Stimulated activated CD8-positive, alpha-beta memory T cell treated with anti-CD3 and anti-CD28 coated beads, Interleukin-7, amount 100 ng/mL, for 24 hours (primary cell): ENCODE measurements at regions not wholly inside any gene's neighbourhood (a gene's known extent, or its start where the extent isn't known, plus 50 kb on each side); places are given as distances from the start of the nearest gene placed in this dataset.
"Not testable (repeated sequence)": the region's sequence is repeated elsewhere in the genome, so short reads cannot be mapped to it uniquely, and the experiment has no call there.

ENCODE experiments used
- DNase-seq: peaks from one replicate; pipeline ENCODE4 v3.0.0-alpha.2; 2020; ENCODE audit warnings: low read depth

DNA sequence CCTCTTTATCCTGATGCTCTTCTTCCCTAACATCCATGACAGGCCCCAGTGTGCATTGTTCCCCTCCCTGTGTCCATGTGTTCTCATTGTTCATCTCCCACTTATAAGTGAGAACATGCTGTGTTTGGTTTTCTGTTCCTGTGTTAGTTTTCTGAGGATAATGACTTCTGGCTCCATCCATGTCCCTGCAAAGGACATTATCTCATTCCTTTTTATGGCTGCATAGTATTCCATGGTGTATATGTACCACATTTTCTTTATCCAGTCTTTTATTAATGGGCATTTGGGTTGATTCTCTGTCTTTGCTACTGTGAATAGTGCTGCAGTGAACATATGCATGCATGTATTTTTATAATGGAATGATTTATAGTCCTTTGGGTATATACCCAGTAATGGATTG lies 78.7 kb upstream of the EXOC2 start:
- not testable (repeated sequence) for DNase-seq

DNA sequence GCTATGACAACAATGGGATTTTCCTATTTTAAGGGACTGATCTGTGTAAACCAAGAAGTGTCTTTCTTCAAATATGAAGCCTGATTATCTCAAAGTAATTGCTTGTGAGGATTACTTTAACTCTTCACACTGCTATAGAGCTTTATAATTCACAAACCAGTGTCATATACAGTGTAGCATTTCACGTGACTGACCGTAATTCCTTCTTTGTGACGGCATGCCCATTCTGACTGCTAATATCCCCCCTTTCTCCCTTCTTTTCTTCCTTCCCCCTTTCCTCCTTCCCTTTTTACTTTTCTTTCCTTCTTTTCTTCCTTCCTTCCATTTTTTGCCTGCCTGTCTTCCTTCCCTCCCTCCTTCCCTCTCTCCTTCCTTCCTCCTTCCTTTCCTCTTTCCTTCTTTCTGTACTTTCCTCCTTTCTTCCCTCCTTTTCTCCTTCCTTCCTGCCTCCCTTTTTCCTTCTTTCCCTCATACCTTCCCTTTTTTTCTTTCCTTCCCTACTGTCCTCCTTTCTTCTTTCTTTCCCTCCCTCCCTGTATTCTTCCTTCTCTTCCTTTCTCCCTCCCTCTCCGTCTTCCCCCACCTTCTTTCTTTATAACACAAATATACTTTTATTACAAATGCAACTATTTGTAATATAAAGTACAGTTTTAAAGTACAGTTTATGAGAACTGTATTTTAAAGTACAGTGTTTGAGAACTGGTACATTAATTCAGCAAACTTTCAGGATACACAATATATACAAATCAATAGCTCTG lies 75.0 kb upstream of the EXOC2 start:
- DNase-seq, result no peak

DNA sequence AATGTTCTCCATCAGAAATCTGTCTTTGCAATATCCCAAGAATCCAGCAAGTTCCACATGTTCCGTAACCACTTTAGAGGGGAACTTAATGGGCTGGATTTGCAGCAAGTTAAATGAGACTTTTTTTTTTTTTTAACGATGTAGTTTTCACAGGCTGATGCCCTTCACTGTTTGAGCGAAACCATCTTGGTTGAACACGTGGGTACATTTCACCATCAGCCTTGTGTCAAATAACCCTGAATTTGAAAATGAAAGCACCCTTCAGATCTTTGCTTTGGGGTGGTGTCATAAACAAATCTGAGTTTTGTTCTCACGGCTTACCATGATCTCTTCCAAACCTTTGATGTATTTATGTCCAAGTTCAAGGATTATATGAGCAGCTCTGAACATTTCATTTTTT lies 73.7 kb upstream of the EXOC2 start:
- DNase-seq, result no peak

DNA sequence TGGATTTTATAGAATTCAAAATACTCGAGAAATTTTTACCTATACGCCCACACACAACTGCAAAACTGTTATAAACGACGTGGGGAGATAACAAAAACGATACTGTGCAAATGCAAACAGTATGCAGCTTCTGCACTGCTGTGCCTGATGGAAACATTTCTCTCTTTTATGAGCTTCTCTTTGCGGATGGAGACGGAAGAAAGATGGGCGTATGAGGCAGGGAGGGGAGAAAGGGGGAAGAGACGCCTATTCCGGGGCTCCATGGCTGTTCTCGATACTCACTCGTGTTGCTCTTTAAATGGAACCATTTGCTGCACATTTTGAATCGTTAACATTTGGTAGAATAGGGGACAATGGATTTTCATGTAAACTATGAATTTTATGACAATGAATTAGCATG lies 69.1 kb upstream of the EXOC2 start:
- DNase-seq, result no peak

DNA sequence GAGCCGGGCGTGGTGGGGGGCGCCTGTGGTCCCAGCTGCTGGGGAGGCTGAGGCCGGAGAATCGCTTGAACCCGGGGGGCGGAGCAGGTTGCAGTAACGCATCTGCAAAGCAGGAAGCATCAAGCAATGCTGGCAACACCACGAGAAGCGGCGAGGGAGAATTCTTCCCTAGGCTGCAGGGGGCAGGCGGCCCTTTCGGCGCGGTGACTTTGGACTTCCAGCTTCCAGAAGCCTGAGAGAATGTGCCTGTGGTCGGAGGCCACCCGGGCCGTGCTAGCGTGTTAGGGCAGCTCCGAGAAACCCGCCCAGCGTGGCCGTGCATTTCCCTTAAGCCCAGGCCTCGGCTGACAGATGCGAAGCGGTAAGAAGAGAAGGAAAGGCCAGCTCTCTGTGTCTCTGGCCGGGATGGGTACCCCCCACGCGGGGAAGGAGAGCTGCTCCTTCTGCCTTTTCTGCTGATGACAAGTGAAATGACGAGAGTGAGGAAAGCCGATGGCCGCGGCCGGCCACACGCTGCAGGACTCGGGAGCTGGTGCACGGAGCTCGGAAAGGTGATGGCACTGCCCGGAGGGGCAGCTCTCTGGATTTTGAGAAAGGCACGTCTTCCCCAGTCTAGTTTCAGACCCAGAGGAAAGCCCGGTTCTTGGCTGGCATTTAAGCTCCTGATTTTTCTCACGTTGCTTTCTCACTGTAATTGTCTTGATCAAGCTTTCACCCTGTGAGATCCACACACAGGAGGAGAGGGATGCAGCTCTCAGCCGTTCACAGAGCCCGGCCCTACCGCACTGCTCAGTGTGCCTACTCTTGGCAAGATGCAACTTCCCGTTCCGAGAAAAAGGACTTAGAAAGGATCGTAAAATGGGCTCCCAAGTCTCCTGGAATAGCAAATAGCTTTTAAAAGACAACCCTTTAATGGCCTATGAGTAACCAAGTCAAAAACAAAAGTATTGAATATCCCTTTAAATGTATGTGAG lies 68.3 kb upstream of the EXOC2 start:
- no peak for DNase-seq

DNA sequence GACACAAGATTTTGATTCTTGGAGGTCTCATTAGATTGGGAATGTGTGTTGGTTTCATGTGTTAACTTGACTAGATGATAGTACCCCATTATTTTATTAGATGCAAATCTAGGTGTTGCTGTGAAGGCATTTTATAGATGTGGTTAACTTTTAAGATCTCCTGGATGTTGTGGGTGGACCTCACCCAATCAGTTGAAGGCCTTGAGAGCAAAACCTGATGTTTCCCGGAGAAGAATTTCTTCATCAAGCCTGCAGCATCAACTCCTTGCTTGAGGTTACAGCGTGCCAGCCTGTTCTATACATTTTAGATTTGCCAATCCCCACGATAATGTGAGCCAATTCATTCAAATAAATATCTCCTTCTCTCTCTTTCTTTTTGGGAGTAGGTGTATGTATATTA lies 66.8 kb upstream of the EXOC2 start:
- no peak for DNase-seq

DNA sequence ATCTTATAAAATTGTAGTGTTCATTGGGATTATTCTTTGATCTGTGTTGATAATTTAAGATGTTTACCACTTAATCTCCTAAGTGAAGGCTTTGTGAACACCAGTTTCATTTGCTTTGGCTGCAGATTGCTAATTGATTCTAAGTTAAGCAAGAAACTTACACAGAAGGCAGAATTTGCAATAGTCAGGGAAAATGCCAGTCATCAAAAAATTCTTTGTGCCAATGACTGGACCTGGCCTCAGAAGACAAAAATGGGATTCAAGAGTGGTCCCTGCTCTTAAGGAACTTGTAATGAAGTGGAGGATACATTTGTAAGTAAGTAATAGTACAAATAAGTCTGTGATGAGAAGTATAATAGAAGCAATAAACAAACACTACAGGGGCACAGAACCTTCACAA lies 63.3 kb upstream of the EXOC2 start:
- no peak for DNase-seq

DNA sequence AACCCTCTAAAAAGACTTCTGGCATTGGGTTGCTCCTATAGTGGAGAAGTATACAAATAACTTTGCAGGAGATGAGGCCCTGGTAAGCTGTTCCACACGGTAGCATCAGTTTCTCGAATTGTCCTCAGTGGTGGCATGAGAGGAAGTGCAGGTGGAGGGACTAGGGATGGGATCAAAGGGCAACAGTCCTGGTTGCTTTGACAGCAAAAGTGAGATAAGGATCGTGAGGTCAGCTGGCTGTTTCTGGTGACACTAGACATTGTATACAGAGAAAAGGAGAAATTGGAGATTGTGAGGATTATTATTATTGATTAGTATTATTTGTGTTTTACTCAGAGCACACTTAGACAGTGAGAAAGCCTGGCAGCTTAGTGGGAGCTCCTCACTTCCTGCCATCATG lies 61.3 kb upstream of the EXOC2 start:
- no peak for DNase-seq

DNA sequence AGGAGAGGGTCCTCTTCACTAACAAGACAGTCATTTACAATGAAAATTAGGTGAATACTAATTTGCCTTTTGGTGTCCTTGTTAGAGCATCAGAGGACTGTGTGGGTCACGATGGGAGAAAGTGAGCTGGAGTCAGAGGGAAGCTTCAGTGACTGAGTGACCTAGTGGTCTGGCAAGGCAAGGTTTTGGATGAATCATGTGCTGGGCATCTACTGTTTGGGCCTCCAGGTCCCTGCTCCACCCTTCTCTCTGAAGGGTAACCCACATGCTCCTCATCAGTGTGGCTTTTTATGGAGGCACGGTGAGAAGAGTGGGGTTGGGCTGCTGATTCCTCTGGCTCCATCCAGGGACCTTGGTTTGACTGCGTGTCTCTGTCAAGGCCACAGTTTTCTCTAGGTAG lies 60.5 kb upstream of the EXOC2 start:
- DNase-seq, result no peak

DNA sequence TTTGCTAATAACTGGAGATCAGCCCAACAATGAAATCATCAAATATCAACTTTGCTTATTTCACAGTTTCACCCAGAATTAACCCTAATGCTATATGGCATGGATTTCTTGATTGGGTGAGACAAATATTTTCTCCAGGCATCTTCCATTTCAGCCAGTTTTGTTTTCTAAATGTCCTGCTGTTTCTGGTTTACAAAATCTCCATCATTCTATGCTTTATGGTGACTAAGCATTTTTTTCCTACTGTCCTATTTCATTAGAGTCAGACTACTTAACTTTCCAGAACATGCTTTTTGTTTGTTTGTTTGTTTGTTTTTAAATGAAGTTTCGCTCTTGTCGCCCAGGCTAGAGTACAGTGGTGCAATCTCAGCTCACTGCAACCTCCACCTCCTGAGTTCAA lies 59.5 kb upstream of the EXOC2 start:
- no peak for DNase-seq

DNA sequence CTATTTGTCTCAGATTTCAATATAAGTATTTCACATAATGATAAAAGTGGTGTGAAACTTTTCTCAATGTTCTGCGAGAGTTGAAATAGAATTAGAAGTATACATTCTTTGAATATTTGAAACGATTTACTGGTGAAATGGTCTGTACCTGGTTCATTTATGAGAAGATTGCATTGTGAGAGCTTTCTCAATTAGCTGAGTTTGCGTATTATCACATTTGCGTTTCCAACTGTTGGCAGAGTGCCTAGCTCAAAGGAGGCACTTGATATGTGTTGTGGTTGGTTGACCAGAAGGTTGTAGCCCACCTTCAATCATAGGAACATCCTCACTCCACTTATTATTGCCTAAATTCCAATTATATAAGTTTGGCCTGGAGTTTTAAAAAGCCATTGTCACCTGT lies 58.8 kb upstream of the EXOC2 start:
- DNase-seq, result no peak

DNA sequence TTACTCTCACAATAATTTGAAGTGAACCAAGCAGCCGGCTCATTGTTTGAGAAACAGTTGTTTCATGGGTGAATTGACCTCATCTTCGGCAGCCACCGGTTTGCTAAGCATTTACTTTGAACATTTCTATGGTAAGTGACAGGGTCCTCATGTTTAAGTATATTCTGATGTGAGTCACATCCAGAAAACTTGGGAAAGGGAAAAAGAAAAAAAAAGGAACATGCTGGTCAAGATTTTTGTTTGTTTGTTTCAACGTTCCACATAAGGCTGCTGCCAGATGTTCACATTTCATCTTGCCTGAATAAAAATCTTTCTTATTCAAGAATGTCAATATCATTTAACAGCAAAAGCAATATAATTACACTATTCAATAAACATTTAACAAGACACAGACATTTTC lies 55.0 kb upstream of the EXOC2 start:
- DNase-seq, result no peak

DNA sequence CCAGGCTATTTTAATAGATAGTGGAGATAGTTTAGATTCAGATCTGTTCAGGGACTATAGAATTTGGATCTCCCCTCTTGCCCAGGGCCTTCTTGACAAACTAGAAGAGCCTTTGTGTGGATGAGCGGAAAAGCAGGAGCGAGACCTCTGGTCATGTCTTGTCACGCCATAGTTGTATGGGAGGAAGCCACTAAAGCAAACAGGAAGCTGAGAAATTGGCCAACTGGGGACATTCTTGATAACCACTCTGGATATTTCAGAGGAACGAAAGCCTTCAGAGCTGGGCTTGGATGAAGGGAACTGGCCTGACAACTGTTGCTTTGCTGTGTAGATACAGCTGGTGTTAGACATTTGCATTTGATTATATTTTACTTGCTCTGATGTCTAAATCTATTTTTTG lies 54.1 kb upstream of the EXOC2 start:
- no peak for DNase-seq

DNA sequence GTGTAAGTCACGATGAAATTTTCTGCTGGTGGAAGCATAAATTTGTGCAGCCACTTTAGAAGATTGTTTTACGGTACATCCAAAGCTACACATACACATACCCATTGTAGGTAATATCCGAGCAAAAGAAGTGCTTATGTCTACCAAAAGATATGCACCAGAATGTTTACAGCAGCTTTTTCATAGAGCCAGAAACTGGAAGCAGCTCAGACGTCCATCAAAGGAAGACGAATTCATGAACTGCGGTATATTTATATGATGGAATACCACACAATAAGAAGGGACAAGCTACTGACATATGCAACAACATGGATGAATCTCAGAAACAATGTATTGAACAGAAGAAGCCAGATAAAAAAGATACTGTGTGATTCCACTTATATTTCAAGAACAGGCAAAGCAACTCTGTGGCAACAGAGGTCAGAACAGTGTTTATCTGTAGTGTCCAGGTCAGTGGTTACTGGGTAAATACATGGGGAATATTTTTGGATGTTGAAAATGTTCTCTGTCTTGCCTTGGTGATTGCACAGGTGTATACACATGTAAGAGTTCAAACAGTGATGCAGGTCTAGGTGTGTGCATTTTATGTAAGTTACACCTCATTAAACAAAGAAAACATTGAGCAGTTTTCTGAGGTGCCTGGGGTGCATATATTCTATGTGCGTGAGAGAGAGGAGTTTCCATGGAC lies 51.9 kb upstream of the EXOC2 start:
- DNase-seq, result no peak

DNA sequence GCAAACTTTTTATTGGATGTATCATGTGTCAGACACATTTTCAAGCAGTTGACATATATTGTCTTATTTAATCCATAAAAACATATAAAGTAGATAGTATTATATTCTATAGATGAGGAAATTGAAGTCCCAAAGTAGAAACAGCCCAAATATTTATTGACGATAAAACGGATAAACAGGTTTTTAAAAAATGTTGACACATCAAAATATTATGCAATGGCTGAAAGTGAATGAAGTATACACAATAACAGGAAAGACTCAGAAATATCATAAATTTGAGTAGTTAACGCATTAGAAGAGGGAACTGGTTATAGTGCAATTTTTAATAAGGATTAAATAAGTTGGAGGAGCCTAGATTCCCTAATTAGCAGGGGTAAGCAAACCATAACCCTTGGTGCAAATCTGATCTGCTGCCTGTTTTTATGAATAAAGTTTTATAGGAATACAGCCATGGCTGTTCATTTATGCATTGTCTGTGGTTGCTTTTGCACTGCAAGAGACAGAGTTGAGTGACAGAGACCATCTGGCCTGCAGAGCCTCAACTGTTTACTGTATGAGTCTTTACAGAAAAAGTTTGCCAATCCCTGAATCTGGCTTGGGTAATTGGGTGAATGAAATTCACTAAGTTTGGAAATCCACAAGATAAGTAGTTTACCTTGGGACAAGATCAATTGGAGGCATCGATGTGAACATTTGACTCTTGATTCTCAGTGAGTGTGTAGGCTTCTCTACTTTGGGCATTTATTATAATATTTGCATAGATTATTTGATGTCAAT lies 50.6 kb upstream of the EXOC2 start:
- DNase-seq, result no peak
